NOMO-1 (cell line): ENCODE measurements at regions not wholly inside any gene's neighbourhood (a gene's known extent, or its start where the extent isn't known, plus 50 kb on each side); places are given as distances from the start of the nearest gene placed in this dataset.

Experiments used
- DNase-seq, 2 experiments: peaks; one replicate each; lab custom pipeline; 2025; ENCODE audit not compliant: unreplicated experiment in 2 of 2; lab: John Stamatoyannopoulos, UW

GRCh38 chr12:130098301-130099005 lies 63.8 kb upstream of the FZD10 start:
- DNase-seq: no peak

GRCh38 chr12:130100634-130101362 lies 61.5 kb upstream of the FZD10 start:
- DNase-seq: no peak

GRCh38 chr12:130101370-130101769 lies 60.9 kb upstream of the FZD10 start:
- DNase-seq: no peak

GRCh38 chr12:130102266-130102665 lies 60.0 kb upstream of the FZD10 start:
- no peak for DNase-seq

- no peak for DNase-seq
Measured at GRCh38 chr12:130104571-130105106, 57.6 kb upstream of the FZD10 start.

- DNase-seq: no peak
Measured at GRCh38 chr12:130109062-130109945, 53.0 kb upstream of the FZD10 start.

- DNase-seq: no peak
Measured at GRCh38 chr12:130110914-130111313, 51.4 kb upstream of the FZD10 start.

GRCh38 chr12:130111965-130112496 lies 50.2 kb upstream of the FZD10 start:
- DNase-seq: no peak
